HG02938 (cell line): ENCODE measurements at regions not wholly inside any gene's neighbourhood (a gene's known extent, or its start where the extent isn't known, plus 50 kb on each side); places are given as distances from the start of the nearest gene placed in this dataset.
"Not testable (repeated sequence)": the region's sequence is repeated elsewhere in the genome, so short reads cannot be mapped to it uniquely, and the experiment has no call there.

ENCODE experiments used
- ATAC-seq: cut with Tn5 transposase; IDR thresholded peaks from one replicate; pipeline ENCODE4 v1.9.1; 2021; ENCODE audit warnings: mild to moderate bottlenecking, moderate library complexity; ENCODE audit not compliant: unreplicated experiment

DNA sequence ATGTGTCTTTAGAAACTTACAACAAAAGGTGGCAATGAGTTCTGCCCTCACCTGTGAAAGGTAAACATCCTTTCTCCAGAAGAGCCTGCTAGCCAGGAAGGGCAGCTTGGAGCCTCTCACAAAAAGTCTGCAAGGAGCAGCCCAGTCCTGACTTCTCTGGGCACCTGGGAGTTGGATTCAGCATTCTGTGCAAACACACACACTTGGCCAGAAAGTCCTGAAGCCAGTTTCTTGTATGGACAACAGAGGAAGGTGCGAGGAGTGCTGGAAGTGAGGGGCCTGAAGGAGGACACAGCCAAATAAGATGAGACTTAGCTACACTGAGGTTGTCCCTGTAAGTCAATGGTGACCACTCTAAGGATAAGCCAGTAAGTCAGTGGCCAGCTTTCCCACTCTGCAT is 52.4 kb upstream of the SLC1A4 start:
- no peak for ATAC-seq

DNA sequence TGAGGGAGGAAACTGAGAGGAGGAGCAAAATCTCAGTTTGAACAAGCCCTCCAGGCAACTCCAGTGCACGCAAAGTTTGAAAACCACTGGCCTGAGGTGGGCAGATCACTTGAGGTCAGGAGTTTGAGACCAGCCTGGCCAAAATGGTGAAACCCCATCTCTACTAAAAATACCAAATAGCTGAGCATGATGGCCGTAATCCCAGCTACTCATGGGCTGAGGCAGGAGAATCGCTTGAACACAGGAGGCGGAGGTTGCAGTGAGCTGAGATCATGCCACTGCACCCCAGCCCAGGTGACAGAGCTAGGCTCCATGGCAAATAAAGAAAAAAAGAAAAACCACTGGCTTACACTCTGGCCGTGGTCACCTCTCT is 51.9 kb upstream of the SLC1A4 start:
- ATAC-seq = not testable (repeated sequence)

DNA sequence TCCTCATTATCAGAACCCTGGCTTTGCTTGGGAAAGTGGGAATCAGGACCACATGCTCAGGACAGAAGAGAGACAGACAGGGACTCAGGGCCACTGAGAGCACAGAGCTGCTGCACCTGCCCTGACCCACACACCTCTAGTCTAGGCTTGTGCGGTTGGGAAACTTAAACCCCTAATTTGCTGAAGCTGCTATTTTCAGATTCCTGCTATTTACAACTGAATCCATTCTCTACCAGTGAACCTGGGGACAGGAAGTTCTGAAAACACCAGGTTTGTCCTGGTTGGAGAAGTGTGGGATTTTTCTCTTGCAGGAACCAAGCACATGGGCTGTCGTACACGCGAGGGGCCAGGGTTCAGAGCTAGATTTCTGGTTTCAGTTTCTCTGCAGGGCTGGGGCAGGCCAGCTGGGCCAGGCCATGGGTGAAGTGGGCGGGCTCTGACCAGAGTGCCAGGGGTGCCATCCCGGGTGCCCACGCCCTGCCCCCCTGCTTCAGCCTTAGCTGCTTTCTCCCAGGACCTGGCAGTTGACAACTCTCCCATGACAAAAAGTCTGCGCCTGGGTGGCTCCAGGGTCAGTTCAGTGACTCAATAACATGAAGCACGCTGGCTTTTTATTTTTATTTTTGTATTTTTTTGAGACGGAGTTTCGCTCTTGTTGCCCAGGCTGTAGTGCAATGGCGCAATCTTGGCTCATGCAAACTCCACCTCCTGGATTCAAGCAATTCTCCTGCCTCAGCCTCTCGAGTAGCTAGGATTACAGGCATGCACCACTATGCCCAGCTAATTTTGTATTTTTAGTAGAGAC is 51.3 kb upstream of the SLC1A4 start:
- ATAC-seq = peak; percentile 37

DNA sequence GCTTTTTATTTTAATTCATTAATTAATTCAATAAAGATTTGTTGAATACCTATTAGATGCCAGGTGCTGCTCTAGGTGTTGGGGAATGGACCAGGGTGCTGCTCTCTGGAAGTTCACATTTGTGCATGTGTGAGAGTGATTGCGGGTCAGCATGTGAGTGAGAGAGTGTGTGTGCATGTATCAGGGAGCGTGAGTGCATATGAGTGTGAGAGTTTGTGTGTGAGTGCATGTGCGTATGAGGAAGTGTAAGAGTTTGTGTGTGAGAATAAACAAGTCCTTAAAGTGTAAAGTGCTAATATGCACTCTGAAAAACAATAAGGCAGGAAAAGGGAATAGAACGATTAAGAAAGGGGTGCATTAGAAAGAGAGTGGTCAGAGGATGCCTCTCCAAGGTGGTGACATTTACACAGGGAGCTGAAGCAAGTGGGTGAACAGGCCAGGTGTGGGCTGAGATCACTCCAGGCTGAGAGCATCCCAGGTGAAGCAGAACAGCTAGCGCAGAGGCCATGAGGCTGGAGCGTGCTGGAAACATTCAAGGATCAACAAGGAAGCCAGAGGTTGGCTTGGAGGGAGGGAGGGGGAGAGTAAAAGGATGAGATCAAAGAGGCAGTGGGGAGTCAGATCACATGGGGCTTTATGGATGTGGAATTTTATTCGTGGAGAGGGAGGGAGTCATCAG is 50.5 kb upstream of the SLC1A4 start:
- ATAC-seq = no peak

- peak; percentile 53 for ATAC-seq
Measured at GRCh38 chr2:64939332-64939917, 49.8 kb upstream of the SLC1A4 start.
